DMS114 treated with DMSO at 0.1 percent for 48 hours (cell line): ENCODE measurements at regions not wholly inside any gene's neighbourhood (a gene's known extent, or its start where the extent isn't known, plus 50 kb on each side); places are given as distances from the start of the nearest gene placed in this dataset.
"Not testable (repeated sequence)": the region's sequence is repeated elsewhere in the genome, so short reads cannot be mapped to it uniquely, and the experiment has no call there.

ENCODE experiments used
- DNase-seq: peaks from one replicate; lab custom pipeline; 2025; ENCODE audit not compliant: unreplicated experiment; lab: John Stamatoyannopoulos, UW

- no peak for DNase-seq
Observed at GRCh38 chr7:142637240-142637639, 112.0 kb upstream of the PRSS1 start.

DNA sequence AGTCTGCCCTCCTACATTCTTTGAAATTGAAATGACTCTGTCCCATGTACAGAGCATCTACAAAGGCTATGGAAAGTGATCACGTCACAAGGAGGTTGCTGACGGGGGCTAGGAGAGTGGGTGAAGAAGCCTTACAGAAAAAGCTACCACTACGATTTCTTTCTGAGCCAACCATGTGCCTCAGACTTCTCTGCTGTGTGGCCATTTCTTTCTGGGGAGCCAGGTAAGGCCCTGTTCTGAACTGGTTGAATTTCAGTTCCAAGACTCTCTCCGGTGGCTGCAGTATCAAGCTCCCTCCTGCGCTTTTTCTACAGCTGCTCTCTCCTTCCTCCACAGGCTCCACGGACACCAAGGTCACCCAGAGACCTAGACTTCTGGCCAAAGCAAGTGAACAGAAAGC lies 112.5 kb upstream of the PRSS1 start:
- no peak for DNase-seq

GRCh38 chr7:142636107-142636506 lies 113.2 kb upstream of the PRSS1 start:
- DNase-seq: not testable (repeated sequence)

- DNase-seq: peak; percentile 66
Observed at GRCh38 chr7:142632271-142633134, 116.8 kb upstream of the PRSS1 start.

GRCh38 chr7:142629588-142630260 lies 119.5 kb upstream of the PRSS1 start:
- no peak for DNase-seq

- DNase-seq: no peak
Observed at GRCh38 chr7:142628945-142629344, 120.3 kb upstream of the PRSS1 start.

- not testable (repeated sequence) for DNase-seq
Observed at GRCh38 chr7:142627223-142627622, 122.0 kb upstream of the PRSS1 start.

- DNase-seq: no peak
Observed at GRCh38 chr7:142626420-142627035, 122.7 kb upstream of the PRSS1 start.

- DNase-seq: not testable (repeated sequence)
Observed at GRCh38 chr7:142625216-142625615, 124.1 kb upstream of the PRSS1 start.

GRCh38 chr7:142620402-142620801 lies 128.9 kb upstream of the PRSS1 start:
- no peak for DNase-seq

GRCh38 chr7:142618655-142619351 lies 130.5 kb upstream of the PRSS1 start:
- DNase-seq: no peak

GRCh38 chr7:142616842-142617241 lies 132.4 kb upstream of the PRSS1 start:
- no peak for DNase-seq

GRCh38 chr7:142616121-142616643 lies 133.1 kb upstream of the PRSS1 start:
- DNase-seq: no peak

DNA sequence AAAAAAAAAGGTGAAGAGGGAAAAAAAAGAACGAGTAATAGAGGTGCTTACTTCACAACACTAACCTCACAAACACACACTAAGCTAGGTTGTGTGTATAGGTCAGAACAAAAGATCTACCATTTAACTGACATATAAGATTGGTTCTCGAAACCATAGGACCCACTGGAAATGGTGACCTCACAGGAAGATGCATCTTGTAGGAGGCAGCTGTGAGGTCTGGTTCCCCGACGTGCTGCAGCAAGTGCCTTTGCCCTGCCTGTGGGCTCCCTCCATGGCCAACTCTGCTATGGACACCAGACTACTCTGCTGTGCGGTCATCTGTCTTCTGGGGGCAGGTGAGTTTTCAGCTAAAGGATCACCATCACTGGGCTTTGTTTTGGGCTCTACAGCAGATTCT lies 133.8 kb upstream of the PRSS1 start:
- DNase-seq: no peak

DNA sequence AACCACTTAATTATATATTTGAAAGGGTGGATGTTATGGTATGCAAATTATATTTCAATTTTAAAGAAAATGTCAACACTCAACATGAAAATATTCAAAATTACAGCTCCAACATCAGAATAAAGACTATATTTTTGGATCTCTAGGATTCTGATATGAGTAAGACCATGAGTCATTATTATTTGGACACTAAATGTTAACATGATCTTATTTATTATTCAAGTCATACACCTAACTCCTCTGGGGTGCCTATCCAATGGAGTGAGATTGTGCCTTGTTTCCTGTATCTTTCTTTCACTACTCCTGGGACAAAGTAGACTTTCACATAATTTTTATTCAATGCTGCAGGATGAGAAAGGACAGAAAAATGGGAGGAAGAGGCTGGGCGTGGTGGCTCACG lies 135.2 kb upstream of the PRSS1 start:
- DNase-seq: no peak

DNA sequence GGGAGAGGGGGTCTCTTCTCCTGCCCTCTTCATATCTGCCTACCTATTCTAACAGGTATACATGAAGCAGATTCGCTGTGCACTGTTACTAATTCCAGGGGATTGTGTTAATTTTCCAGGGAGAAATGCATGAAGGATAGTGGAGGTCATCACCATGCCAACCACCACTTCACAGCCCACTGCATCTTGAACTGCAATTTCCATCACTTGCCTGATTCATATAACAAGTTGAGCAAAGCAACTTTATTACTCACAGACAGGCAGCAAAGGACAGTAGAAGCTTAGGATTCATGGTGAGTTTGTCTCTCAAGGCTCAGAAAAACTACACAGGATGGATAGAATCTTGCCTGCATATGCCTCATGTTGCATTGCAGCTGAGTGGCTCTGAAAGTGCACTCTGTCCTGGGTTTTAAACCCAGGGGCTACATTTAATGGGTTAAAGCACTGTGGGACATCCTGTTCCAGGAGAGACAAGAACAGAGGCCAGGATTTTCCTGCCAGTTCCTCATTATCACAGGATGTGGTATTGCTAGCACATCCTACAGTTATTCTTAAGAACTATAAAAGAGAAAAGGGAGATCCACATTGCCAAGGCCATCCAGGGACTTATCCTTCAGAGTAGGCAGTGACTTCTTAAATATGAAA lies 136.9 kb upstream of the PRSS1 start:
- no peak for DNase-seq

GRCh38 chr7:142611566-142612236 lies 137.6 kb upstream of the PRSS1 start:
- no peak for DNase-seq

DNA sequence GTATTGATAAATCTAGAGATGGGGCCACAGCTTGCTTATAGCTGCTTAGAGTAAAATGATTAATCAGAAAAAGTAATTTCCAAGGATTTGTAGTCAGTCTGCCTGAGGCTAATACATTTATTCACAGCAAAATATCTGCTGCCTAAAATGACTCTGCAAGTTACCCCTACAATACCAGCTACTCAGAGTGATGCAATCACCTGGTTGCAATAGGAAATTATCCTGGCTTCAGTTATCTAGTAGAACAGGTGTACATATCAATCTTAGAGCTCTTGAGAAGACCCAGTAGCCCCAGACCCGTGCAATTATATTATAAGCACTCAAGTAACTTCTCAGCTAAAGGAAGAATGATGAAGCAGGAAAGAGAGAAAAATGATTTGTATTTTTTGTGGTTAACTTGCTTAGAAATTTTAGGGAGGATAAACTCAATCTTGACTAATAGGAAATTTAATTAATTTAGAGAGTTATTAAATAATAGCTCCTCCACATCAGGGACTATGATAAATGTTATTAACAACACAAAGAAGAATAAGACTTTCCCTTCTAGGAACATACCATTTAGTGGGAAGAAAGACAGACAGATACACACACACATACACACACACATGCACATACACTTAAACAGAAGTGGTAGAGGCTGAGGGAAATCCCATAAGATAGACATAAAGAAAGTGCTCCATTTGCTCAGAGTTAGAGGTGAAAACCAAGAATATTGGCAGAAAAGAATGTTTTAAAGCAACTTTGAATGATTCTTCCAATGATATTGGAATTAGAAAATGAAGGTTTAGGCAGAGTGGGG lies 140.4 kb upstream of the PRSS1 start:
- DNase-seq: no peak

GRCh38 chr7:142607351-142607750 lies 141.9 kb upstream of the PRSS1 start:
- no peak for DNase-seq
